ENCODE measurements at regions not wholly inside any gene's neighbourhood (a gene's known extent, or its start where the extent isn't known, plus 50 kb on each side); places are given as distances from the start of the nearest gene placed in this dataset.
A peak's percentile ranks its signal among the peaks of the same experiment; 100 is the strongest.

GRCh38 chr10:21181451-21181850, 284.3 kb upstream of the NEBL start:
- Mint-ChIP-seq H3K27ac (no peak overlapping the region), H3K4me3 (no peak overlapping the region), H3K4me1 (no peaks in the 10 kb centered on the region), H3K9me3 (peaks cover 0 to 8% (median 5%) of the 10 kb centered on the region in 5 donors), H3K36me3 (no peaks in the 10 kb centered on the region), H3K27me3 (peaks cover 8 to 9% of the 10 kb centered on the region in 2 donors)
- no peak for DNase-seq
- ChIA-PET CTCF (no interaction called here), POLR2A (no interaction called here)
- H3K36me3 ChIP-seq (ENCODE audit: insufficient read depth, low read length) = no peaks in the 10 kb centered on the region
- no peaks in the 10 kb centered on the region for H3K4me1 ChIP-seq (ENCODE audit: insufficient read depth, low read length)
- no peak overlapping the region for H3K4me3 ChIP-seq (ENCODE audit: low read length)
- no peaks in the 10 kb centered on the region for H3K9me3 ChIP-seq (ENCODE audit: low read length)
- H3K27ac ChIP-seq (ENCODE audit: low read depth, low read length) = no peak overlapping the region
- H3K27me3 ChIP-seq (ENCODE audit: insufficient read depth, low read length, poor library complexity, severe bottlenecking) = no peaks in the 10 kb centered on the region

GRCh38 chr10:21180604-21181003, 283.5 kb upstream of the NEBL start:
- Mint-ChIP-seq H3K27ac (no peak overlapping the region), H3K36me3 (no peaks in the 10 kb centered on the region), H3K27me3 (peaks cover 14% of the 10 kb centered on the region in 2 donors), H3K9me3 (peaks cover 0 to 8% (median 5%) of the 10 kb centered on the region in 5 donors), H3K4me1 (no peaks in the 10 kb centered on the region), H3K4me3 (no peak overlapping the region)
- H3K27me3 ChIP-seq (ENCODE audit: insufficient read depth, low read length, poor library complexity, severe bottlenecking) = no peaks in the 10 kb centered on the region
- no peak overlapping the region for H3K4me3 ChIP-seq (ENCODE audit: low read length)
- no peaks in the 10 kb centered on the region for H3K4me1 ChIP-seq (ENCODE audit: insufficient read depth, low read length)
- no peak overlapping the region for H3K27ac ChIP-seq (ENCODE audit: low read depth, low read length)
- H3K36me3 ChIP-seq (ENCODE audit: insufficient read depth, low read length) = no peaks in the 10 kb centered on the region
- no peak for DNase-seq
- H3K9me3 ChIP-seq (ENCODE audit: low read length) = no peaks in the 10 kb centered on the region
- POLR2A ChIA-PET = no interaction called here
- CTCF ChIA-PET = no interaction called here

GRCh38 chr10:21176934-21177480, 279.9 kb upstream of the NEBL start:
- Mint-ChIP-seq H3K36me3 (no peaks in the 10 kb centered on the region), H3K27ac (no peak overlapping the region), H3K4me3 (no peak overlapping the region), H3K9me3 (peaks cover 3 to 8% (median 3%) of the 10 kb centered on the region in 5 donors), H3K27me3 (peaks cover 28 to 36% of the 10 kb centered on the region in 2 donors), H3K4me1 (peaks cover 6 to 16% (median 8%) of the 10 kb centered on the region in 3 donors)
- Histone ChIP-seq H3K4me3 (ENCODE audit: low read length) (no peak overlapping the region), H3K27me3 (ENCODE audit: insufficient read depth, low read length, poor library complexity, severe bottlenecking) (no peaks in the 10 kb centered on the region), H3K27ac (ENCODE audit: low read depth, low read length) (no peak overlapping the region), H3K36me3 (ENCODE audit: insufficient read depth, low read length) (no peaks in the 10 kb centered on the region), H3K4me1 (ENCODE audit: insufficient read depth, low read length) (no peaks in the 10 kb centered on the region), H3K9me3 (ENCODE audit: low read length) (no peaks in the 10 kb centered on the region)
- DNase-seq = no peak
- CTCF ChIA-PET = no interaction called here
- POLR2A ChIA-PET = no interaction called here

- Histone ChIP-seq H3K36me3 (ENCODE audit: insufficient read depth, low read length) (no peaks in the 10 kb centered on the region), H3K27me3 (ENCODE audit: insufficient read depth, low read length, poor library complexity, severe bottlenecking) (no peaks in the 10 kb centered on the region), H3K4me3 (ENCODE audit: low read length) (no peak overlapping the region), H3K27ac (ENCODE audit: low read depth, low read length) (no peak overlapping the region), H3K9me3 (ENCODE audit: low read length) (no peaks in the 10 kb centered on the region), H3K4me1 (ENCODE audit: insufficient read depth, low read length) (no peaks in the 10 kb centered on the region)
- CTCF ChIA-PET = no interaction called here
- no peak overlapping the region for H3K4me3 Mint-ChIP-seq
- peaks cover 2 to 8% (median 3%) of the 10 kb centered on the region in 5 donors for H3K9me3 Mint-ChIP-seq
- peaks cover 25 to 46% of the 10 kb centered on the region in 2 donors for H3K27me3 Mint-ChIP-seq
- DNase-seq = no peak
- POLR2A ChIA-PET = no interaction called here
- no peaks in the 10 kb centered on the region for H3K36me3 Mint-ChIP-seq
- no peak overlapping the region for H3K27ac Mint-ChIP-seq
- peaks cover 6 to 16% (median 8%) of the 10 kb centered on the region in 3 donors for H3K4me1 Mint-ChIP-seq
Observed at GRCh38 chr10:21175797-21176196, 278.7 kb upstream of the NEBL start.

GRCh38 chr10:21174715-21175495, 277.8 kb upstream of the NEBL start:
- POLR2A ChIA-PET = no interaction called here
- peak overlapping the region in 2 of 7 donors; percentile 23 to 38 for H3K4me3 Mint-ChIP-seq

GRCh38 chr10:21173802-21174714, 276.9 kb upstream of the NEBL start:
- Mint-ChIP-seq H3K27me3 (peaks cover 29 to 52% of the 10 kb centered on the region in 2 donors), H3K36me3 (no peaks in the 10 kb centered on the region), H3K9me3 (peaks cover 0 to 3% (median 0%) of the 10 kb centered on the region in 5 donors), H3K4me1 (peaks cover 6 to 16% (median 8%) of the 10 kb centered on the region in 3 donors), H3K4me3 (peak overlapping the region in 1 of 7 donors; percentile 34), H3K27ac (no peak overlapping the region)
- H3K9me3 ChIP-seq (ENCODE audit: low read length) = no peaks in the 10 kb centered on the region
- H3K27ac ChIP-seq (ENCODE audit: low read depth, low read length) = no peak overlapping the region
- no peaks in the 10 kb centered on the region for H3K4me1 ChIP-seq (ENCODE audit: insufficient read depth, low read length)
- no peaks in the 10 kb centered on the region for H3K36me3 ChIP-seq (ENCODE audit: insufficient read depth, low read length)
- ChIA-PET POLR2A (no interaction called here), CTCF (no interaction called here)
- H3K27me3 ChIP-seq (ENCODE audit: insufficient read depth, low read length, poor library complexity, severe bottlenecking) = no peaks in the 10 kb centered on the region
- DNase-seq = no peak
- H3K4me3 ChIP-seq (ENCODE audit: low read length) = no peak overlapping the region

More at GRCh38 chr10:21174715-21175495, 277.8 kb upstream of the NEBL start:
- Mint-ChIP-seq H3K4me1 (peaks cover 6 to 16% (median 8%) of the 10 kb centered on the region in 3 donors), H3K27ac (peak overlapping the region in 1 of 8 donors; percentile 18), H3K36me3 (no peaks in the 10 kb centered on the region), H3K9me3 (peaks cover 0 to 8% (median 3%) of the 10 kb centered on the region in 5 donors), H3K27me3 (peaks cover 28 to 52% of the 10 kb centered on the region in 2 donors)
- H3K36me3 ChIP-seq (ENCODE audit: insufficient read depth, low read length) = no peaks in the 10 kb centered on the region
- H3K27ac ChIP-seq (ENCODE audit: low read depth, low read length) = no peak overlapping the region
- no peak overlapping the region for H3K4me3 ChIP-seq (ENCODE audit: low read length)
- no peak for DNase-seq
- H3K27me3 ChIP-seq (ENCODE audit: insufficient read depth, low read length, poor library complexity, severe bottlenecking) = no peaks in the 10 kb centered on the region
- H3K9me3 ChIP-seq (ENCODE audit: low read length) = no peaks in the 10 kb centered on the region
- CTCF ChIA-PET = no interaction called here
- no peaks in the 10 kb centered on the region for H3K4me1 ChIP-seq (ENCODE audit: insufficient read depth, low read length)

- peaks cover 32 to 52% of the 10 kb centered on the region in 2 donors for H3K27me3 Mint-ChIP-seq
Observed at GRCh38 chr10:21172930-21173801, 276.1 kb upstream of the NEBL start.

More at GRCh38 chr10:21172930-21173801, 276.1 kb upstream of the NEBL start:
- H3K27ac ChIP-seq (ENCODE audit: low read depth, low read length) = no peak overlapping the region
- POLR2A ChIA-PET = no interaction called here
- Mint-ChIP-seq H3K4me1 (peaks cover 6 to 16% (median 8%) of the 10 kb centered on the region in 3 donors), H3K9me3 (peaks cover 0 to 3% (median 0%) of the 10 kb centered on the region in 5 donors), H3K27ac (no peak overlapping the region), H3K36me3 (no peaks in the 10 kb centered on the region), H3K4me3 (peak overlapping the region in 3 of 7 donors; percentile 34 to 62 (median 44))
- no peaks in the 10 kb centered on the region for H3K36me3 ChIP-seq (ENCODE audit: insufficient read depth, low read length)
- DNase-seq = no peak
- H3K9me3 ChIP-seq (ENCODE audit: low read length) = no peaks in the 10 kb centered on the region
- no peaks in the 10 kb centered on the region for H3K27me3 ChIP-seq (ENCODE audit: insufficient read depth, low read length, poor library complexity, severe bottlenecking)
- CTCF ChIA-PET = no interaction called here
- H3K4me1 ChIP-seq (ENCODE audit: insufficient read depth, low read length) = no peaks in the 10 kb centered on the region
- H3K4me3 ChIP-seq (ENCODE audit: low read length) = no peak overlapping the region

Data from CD8-positive, alpha-beta memory T cell (primary cell).